ENCODE measurements at regions not wholly inside any gene's neighbourhood (a gene's known extent, or its start where the extent isn't known, plus 50 kb on each side); places are given as distances from the start of the nearest gene placed in this dataset.

- Histone ChIP-seq H3F3A (ENCODE audit: low read depth) (no peaks in the 10 kb centered on the region), H3K4me2 (no peak overlapping the region), H2AFZ (replicated peaks) (no peak overlapping the region), H3K4me3 (no peak overlapping the region), H3K9ac (no peak overlapping the region), H3K4me1 (no peaks in the 10 kb centered on the region), H3K79me2 (ENCODE audit: low read depth) (no peaks in the 10 kb centered on the region), H3K27ac (no peak overlapping the region), H3K27me3 (no peaks in the 10 kb centered on the region), H4K20me1 (ENCODE audit: low read depth) (no peaks in the 10 kb centered on the region), H3K36me3 (no peaks in the 10 kb centered on the region), H3K9me3 (ENCODE audit: low read depth) (no peaks in the 10 kb centered on the region)
- no peak for DNase-seq (ENCODE audit: low spot score)
- no peaks in the 10 kb centered on the region for H3K4me1 Mint-ChIP-seq
- H3K36me3 Mint-ChIP-seq = peaks cover 4% of the 10 kb centered on the region
- peaks cover 23% of the 10 kb centered on the region for H3K9me3 Mint-ChIP-seq
- TF ChIP-seq EZH2phosphoT487 (IDR thresholded peaks at IDR 0.05) (no peak), EZH2 (IDR thresholded peaks at IDR 0.05) (no peak), CTCF (IDR thresholded peaks at IDR 0.05) (no peak)
- peaks cover 3% of the 10 kb centered on the region for H3K27me3 Mint-ChIP-seq (ENCODE audit: insufficient read depth, low read depth)
- H3K4me3 Mint-ChIP-seq = no peak overlapping the region
- no peak overlapping the region for H3K27ac Mint-ChIP-seq
These were observed 477.3 kb downstream of the LPIN1 start for GRCh38 chr2:12223732-12224131.

- H3K36me3 Mint-ChIP-seq = peaks cover 4% of the 10 kb centered on the region
- no peak overlapping the region for H3K9ac ChIP-seq
These were observed 480.2 kb downstream of the LPIN1 start for GRCh38 chr2:12226653-12227052.

GRCh38 chr2:12227941-12228608, 481.6 kb downstream of the LPIN1 start:
- no peak overlapping the region for H3K9ac ChIP-seq
- H4K20me1 ChIP-seq (ENCODE audit: low read depth) = no peaks in the 10 kb centered on the region
- no peaks in the 10 kb centered on the region for H3K79me2 ChIP-seq (ENCODE audit: low read depth)
- no peak for DNase-seq (ENCODE audit: low spot score)
- Mint-ChIP-seq H3K4me3 (no peak overlapping the region), H3K27ac (no peak overlapping the region), H3K4me1 (no peaks in the 10 kb centered on the region), H3K36me3 (peaks cover 4% of the 10 kb centered on the region), H3K9me3 (peaks cover 18% of the 10 kb centered on the region), H3K27me3 (ENCODE audit: insufficient read depth, low read depth) (no peaks in the 10 kb centered on the region)
- H3K9me3 ChIP-seq (ENCODE audit: low read depth) = no peaks in the 10 kb centered on the region
- TF ChIP-seq EZH2 (IDR thresholded peaks at IDR 0.05) = no peak
- TF ChIP-seq EZH2phosphoT487 (IDR thresholded peaks at IDR 0.05) = no peak
- TF ChIP-seq CTCF (IDR thresholded peaks at IDR 0.05) = no peak
- no peaks in the 10 kb centered on the region for H3F3A ChIP-seq (ENCODE audit: low read depth)
- H3K4me3 ChIP-seq = no peak overlapping the region
- H3K27me3 ChIP-seq = no peaks in the 10 kb centered on the region
- no peak overlapping the region for H3K27ac ChIP-seq
- H3K4me2 ChIP-seq = no peak overlapping the region
- no peak overlapping the region for H2AFZ ChIP-seq (replicated peaks)
- H3K4me1 ChIP-seq = no peaks in the 10 kb centered on the region
- no peaks in the 10 kb centered on the region for H3K36me3 ChIP-seq

More at GRCh38 chr2:12226653-12227052, 480.2 kb downstream of the LPIN1 start:
- Histone ChIP-seq H3K4me2 (no peak overlapping the region), H3K4me3 (no peak overlapping the region), H3F3A (ENCODE audit: low read depth) (no peaks in the 10 kb centered on the region), H3K9me3 (ENCODE audit: low read depth) (no peaks in the 10 kb centered on the region), H3K36me3 (no peaks in the 10 kb centered on the region), H3K4me1 (no peaks in the 10 kb centered on the region), H3K27me3 (no peaks in the 10 kb centered on the region), H3K27ac (no peak overlapping the region), H3K79me2 (ENCODE audit: low read depth) (no peaks in the 10 kb centered on the region), H2AFZ (replicated peaks) (no peak overlapping the region), H4K20me1 (ENCODE audit: low read depth) (no peaks in the 10 kb centered on the region)
- no peaks in the 10 kb centered on the region for H3K4me1 Mint-ChIP-seq
- no peak overlapping the region for H3K27ac Mint-ChIP-seq
- TF ChIP-seq EZH2 (IDR thresholded peaks at IDR 0.05) (no peak), EZH2phosphoT487 (IDR thresholded peaks at IDR 0.05) (no peak), CTCF (IDR thresholded peaks at IDR 0.05) (no peak)
- H3K27me3 Mint-ChIP-seq (ENCODE audit: insufficient read depth, low read depth) = no peaks in the 10 kb centered on the region
- H3K9me3 Mint-ChIP-seq = peaks cover 23% of the 10 kb centered on the region
- no peak for DNase-seq (ENCODE audit: low spot score)
- H3K4me3 Mint-ChIP-seq = no peak overlapping the region
